Fibroblast of villous mesenchyme (primary cell): ENCODE measurements at regions not wholly inside any gene's neighbourhood (a gene's known extent, or its start where the extent isn't known, plus 50 kb on each side); places are given as distances from the start of the nearest gene placed in this dataset.

Experiments used
- DNase-seq: peaks from one replicate; pipeline ENCODE4 v3.0.0-alpha.2; 2010; ENCODE audit warnings: low read depth
- H3K4me3 ChIP-seq: 2 replicates; pipeline ENCODE4 v1.5.1; 2011; ENCODE audit warnings: low read depth, mild to moderate bottlenecking, low read length
- TF ChIP-seq, protein P1 (sequence below): IDR thresholded peaks from 2 replicates; pipeline ENCODE4 v1.5.1; 2012; ENCODE audit warnings: low read depth, mild to moderate bottlenecking, low read length; ENCODE audit not compliant: insufficient read depth

DNA sequence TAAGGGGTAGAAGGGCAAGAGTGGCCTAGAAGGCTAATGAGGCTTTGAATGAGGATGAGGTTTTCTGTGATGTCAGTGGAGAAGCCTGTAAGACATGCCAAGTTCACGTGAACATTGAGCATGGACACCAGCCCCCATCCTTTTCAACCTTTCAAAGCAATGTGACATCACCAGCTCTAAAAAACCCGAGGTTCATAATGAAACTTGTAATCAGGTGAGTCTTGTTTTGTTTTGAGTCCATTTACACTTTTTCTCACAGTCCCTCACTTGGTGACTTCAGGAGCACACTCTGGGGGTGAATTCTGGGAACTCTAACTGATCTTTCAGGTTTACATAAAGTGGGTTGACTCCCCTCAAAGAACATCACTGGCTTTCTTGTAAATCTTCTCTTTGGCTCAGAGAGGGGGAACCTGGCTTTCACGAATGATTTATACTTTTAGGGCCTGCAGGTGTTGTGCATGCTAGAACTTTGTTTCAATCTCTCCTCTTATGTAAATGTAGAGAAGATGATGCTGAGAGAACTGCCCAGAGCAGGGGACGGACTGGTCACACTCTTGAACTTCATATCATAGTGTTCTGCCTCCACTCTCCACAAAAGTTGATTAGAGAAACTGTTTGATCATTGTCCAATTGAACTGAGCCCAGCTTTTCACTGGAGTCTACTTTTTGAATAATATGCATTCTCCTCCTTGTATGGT lies 224.7 kb upstream of the SATB1 start:
- H3K4me3 ChIP-seq = no peak overlapping the region
- TF ChIP-seq, protein P1, sequence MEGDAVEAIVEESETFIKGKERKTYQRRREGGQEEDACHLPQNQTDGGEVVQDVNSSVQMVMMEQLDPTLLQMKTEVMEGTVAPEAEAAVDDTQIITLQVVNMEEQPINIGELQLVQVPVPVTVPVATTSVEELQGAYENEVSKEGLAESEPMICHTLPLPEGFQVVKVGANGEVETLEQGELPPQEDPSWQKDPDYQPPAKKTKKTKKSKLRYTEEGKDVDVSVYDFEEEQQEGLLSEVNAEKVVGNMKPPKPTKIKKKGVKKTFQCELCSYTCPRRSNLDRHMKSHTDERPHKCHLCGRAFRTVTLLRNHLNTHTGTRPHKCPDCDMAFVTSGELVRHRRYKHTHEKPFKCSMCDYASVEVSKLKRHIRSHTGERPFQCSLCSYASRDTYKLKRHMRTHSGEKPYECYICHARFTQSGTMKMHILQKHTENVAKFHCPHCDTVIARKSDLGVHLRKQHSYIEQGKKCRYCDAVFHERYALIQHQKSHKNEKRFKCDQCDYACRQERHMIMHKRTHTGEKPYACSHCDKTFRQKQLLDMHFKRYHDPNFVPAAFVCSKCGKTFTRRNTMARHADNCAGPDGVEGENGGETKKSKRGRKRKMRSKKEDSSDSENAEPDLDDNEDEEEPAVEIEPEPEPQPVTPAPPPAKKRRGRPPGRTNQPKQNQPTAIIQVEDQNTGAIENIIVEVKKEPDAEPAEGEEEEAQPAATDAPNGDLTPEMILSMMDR = no peak
- DNase-seq = no peak

DNA sequence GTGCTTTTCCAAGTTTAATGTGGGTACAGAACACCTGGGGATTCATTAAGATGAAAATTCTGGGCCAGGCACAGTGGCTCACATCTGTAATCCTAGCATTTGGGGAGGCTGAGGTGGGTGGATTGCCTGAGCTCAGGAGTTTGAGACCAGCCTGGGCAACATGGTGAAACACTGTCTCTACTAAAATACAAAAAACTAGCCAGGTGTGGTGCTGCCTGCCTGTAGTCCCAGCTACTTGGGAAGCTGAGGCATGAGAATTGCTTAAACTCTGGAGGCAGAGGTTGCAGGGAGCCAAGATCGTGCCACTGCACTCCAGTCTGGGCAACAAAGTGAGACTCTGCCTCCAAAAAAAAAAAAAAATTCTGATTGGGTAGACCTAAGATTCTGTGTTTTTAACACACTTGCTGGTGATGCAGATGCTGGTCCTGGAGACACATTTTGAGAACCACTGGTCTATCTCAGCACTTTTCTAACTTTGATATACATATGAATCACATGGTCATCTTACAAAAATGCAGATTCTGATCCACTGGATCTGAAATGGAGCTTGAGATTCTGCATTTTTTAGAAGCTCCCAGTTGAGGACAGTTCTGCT lies 223.8 kb upstream of the SATB1 start:
- no peak overlapping the region for H3K4me3 ChIP-seq
- TF ChIP-seq, protein P1 = no peak

DNA sequence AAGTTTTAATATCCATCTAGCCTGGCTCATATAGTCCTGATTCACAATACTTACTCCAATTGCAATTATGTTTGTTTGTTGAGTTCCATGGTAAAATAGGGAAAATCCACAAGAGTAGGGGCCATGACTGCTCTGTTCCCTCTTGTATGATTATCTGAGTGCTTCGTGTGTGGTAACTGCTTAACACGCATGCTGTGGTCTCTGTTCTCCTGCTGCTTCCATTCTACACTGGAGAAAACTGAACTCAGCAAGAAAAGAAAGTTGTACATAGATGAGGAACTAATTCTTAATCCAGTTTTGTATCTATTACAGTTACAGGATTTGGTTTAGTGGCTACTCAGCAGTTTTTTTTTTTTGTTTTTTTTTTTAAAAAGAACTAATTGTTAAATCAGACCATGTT lies 223.0 kb upstream of the SATB1 start:
- no peak for DNase-seq
- no peak overlapping the region for H3K4me3 ChIP-seq
- TF ChIP-seq, protein P1 = no peak

More for the DNA sequence above, 223.8 kb upstream of the SATB1 start:
- no peak for DNase-seq

DNA sequence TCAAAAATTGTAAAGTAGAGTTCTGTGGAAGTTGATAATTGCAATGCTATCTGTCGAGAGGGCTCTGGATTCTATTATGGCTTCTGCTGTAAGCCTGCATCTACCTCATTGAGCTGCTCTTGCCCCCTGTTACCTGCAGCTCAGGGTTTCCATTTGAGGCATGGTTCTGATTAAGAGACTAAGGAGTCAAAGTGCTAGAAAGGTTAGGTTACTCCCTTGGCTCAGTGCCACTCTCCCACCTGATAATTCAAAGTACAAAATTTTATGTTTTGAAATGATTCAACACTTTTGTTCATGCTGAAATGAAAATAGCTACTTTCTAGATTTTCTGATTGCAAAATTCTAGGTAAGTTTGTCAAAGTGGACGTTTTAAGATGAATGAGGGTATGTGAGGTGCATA lies 220.5 kb upstream of the SATB1 start:
- H3K4me3 ChIP-seq = no peak overlapping the region
- TF ChIP-seq, protein P1 = no peak
- DNase-seq = no peak

DNA sequence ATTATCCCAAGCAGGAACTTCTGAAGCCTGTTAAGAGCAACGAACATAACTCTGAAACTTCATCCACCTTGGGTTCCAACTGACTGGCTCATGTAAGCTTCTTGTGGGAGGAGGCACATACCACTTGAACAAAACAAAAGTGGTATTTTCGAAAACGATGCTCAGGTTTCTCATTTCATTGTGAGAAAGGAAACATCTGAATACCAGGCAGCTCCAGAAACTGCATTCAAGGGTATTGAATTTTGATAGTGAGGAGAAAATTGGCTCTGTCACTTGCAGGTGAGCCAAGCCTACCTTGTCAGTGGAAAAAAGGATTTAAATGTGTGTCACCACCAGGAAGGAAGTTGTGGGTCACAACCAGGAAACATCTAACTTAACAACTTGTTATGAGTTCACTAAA lies 218.1 kb upstream of the SATB1 start:
- DNase-seq = no peak
- TF ChIP-seq, protein P1 = no peak
- no peak overlapping the region for H3K4me3 ChIP-seq

DNA sequence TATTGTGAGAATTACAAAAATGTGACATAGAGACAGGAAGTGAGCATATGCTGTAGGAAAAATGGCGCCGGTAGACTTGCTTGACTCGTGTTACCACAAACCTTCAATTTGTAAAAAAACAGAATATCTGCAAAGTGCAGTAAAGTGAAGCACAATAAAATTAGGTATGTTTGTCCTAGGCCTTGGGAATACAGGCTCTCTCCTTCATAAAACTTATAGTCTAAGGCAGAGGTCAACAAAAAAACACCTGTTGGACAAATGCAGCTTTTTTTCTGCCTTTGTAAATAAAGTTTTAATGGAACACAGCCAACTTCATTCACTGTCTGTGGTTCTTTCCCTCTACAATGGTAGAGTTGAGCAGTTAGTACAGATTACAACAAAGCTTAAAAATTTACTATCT lies 216.8 kb upstream of the SATB1 start:
- DNase-seq = no peak
- TF ChIP-seq, protein P1 = no peak
- no peak overlapping the region for H3K4me3 ChIP-seq

DNA sequence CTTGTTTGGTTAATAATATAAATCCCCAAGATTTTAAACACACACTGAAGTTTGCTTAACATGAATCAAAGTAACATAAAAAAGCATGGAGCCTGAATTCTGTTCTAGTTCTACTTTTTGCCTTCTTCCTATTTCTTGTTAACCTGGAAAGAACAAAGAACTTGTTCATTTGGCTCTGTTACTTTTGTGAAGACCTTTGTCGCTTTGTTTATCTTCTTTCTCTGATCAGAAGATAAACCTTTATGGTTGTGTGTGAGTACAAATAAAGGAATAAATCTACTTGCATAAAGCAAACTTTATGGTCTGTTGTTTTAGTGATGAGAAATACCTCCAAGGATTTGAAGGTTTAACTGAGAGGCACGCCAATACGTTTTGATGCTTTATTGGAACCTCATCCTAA lies 210.1 kb upstream of the SATB1 start:
- TF ChIP-seq, protein P1 = no peak
- no peak for DNase-seq
- no peak overlapping the region for H3K4me3 ChIP-seq
